ENCODE measurements at regions not wholly inside any gene's neighbourhood (a gene's known extent, or its start where the extent isn't known, plus 50 kb on each side); places are given as distances from the start of the nearest gene placed in this dataset.

DNA sequence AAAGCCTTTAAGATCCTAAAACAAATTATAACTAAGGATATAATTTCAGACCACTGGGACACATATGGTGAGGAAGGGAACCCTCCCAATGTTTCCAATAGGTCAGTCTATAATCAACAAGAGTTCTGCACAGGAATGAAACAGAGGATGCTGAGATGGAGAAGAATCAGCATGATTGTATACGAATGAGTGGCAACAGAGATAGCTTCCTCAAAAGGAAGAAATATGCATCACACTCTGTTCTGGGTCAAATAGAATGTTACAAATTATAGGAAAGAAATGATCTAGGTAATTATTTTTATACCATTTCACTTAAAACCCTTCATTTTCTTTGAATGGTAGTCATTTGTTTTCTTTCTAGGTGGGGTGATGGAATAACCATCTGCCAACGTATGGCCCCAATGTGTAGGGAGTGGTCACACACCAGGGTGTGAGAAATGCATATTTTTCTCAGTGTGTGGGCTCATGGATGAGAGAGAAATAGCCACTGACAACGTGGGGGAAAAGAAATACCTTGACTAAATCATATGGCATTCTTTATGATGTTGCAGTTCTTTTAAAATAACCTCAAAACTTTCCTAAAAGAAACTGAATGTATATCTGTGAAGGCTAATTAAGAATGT is 104.6 kb upstream of the IVNS1ABP start:
- no peak overlapping the region for H3K4me3 ChIP-seq
- ChIA-PET CTCF (interaction anchor here (0.7 kb wide), 1 partner anchor 16 kb away, joined by 3 read pairs; no protein-coding TSS in a partner anchor), POLR2A (no interaction called here)
- FAIRE-seq (no peak), DNase-seq (ENCODE audit: low read depth in 1 of 2, low spot score in 1 of 2) (no peak), ATAC-seq (no peak)
- 33% methylated on average over 3 of the region's 3 CpGs for WGBS (ENCODE audit: missing lambda C conversion rate)
- TF ChIP-seq, protein P1, sequence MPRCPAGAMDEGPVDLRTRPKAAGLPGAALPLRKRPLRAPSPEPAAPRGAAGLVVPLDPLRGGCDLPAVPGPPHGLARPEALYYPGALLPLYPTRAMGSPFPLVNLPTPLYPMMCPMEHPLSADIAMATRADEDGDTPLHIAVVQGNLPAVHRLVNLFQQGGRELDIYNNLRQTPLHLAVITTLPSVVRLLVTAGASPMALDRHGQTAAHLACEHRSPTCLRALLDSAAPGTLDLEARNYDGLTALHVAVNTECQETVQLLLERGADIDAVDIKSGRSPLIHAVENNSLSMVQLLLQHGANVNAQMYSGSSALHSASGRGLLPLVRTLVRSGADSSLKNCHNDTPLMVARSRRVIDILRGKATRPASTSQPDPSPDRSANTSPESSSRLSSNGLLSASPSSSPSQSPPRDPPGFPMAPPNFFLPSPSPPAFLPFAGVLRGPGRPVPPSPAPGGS (IDR thresholded peaks at IDR 0.05), result no peak
- no peak for TF ChIP-seq TFCP2L1 (CRISPR knock-in tag; IDR thresholded peaks at IDR 0.05)
- no peak for TF ChIP-seq NFE2L2 (conservative IDR thresholded peaks at IDR 0.05; ENCODE audit: low read length)
- TF ChIP-seq, protein P2, sequence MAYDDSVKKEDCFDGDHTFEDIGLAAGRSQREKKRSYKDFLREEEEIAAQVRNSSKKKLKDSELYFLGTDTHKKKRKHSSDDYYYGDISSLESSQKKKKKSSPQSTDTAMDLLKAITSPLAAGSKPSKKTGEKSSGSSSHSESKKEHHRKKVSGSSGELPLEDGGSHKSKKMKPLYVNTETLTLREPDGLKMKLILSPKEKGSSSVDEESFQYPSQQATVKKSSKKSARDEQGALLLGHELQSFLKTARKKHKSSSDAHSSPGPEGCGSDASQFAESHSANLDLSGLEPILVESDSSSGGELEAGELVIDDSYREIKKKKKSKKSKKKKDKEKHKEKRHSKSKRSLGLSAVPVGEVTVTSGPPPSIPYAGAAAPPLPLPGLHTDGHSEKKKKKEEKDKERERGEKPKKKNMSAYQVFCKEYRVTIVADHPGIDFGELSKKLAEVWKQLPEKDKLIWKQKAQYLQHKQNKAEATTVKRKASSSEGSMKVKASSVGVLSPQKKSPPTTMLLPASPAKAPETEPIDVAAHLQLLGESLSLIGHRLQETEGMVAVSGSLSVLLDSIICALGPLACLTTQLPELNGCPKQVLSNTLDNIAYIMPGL (CRISPR knock-in tag; IDR thresholded peaks at IDR 0.05; ENCODE audit: borderline replicate concordance), result no peak
- TF ChIP-seq, protein P3, sequence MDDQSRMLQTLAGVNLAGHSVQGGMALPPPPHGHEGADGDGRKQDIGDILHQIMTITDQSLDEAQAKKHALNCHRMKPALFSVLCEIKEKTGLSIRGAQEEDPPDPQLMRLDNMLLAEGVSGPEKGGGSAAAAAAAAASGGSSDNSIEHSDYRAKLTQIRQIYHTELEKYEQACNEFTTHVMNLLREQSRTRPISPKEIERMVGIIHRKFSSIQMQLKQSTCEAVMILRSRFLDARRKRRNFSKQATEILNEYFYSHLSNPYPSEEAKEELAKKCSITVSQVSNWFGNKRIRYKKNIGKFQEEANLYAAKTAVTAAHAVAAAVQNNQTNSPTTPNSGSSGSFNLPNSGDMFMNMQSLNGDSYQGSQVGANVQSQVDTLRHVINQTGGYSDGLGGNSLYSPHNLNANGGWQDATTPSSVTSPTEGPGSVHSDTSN (IDR thresholded peaks at IDR 0.05), result no peak
- TF ChIP-seq, protein P4, sequence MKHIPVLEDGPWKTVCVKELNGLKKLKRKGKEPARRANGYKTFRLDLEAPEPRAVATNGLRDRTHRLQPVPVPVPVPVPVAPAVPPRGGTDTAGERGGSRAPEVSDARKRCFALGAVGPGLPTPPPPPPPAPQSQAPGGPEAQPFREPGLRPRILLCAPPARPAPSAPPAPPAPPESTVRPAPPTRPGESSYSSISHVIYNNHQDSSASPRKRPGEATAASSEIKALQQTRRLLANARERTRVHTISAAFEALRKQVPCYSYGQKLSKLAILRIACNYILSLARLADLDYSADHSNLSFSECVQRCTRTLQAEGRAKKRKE (CRISPR knock-in tag; IDR thresholded peaks at IDR 0.05; ENCODE audit: low read depth), result no peak
- no peak for TF ChIP-seq CHD2 (IDR thresholded peaks at IDR 0.05; ENCODE audit: low read length, partially characterized antibody)
- no peak for TF ChIP-seq RARB (CRISPR knock-in tag; IDR thresholded peaks at IDR 0.05)
- no peak for TF ChIP-seq BHLHE40 (IDR thresholded peaks at IDR 0.05; ENCODE audit: low read depth, low read length)
- no peak for TF ChIP-seq EHMT2 (IDR thresholded peaks at IDR 0.05; ENCODE audit: low read depth)
- TF ChIP-seq, protein P5, sequence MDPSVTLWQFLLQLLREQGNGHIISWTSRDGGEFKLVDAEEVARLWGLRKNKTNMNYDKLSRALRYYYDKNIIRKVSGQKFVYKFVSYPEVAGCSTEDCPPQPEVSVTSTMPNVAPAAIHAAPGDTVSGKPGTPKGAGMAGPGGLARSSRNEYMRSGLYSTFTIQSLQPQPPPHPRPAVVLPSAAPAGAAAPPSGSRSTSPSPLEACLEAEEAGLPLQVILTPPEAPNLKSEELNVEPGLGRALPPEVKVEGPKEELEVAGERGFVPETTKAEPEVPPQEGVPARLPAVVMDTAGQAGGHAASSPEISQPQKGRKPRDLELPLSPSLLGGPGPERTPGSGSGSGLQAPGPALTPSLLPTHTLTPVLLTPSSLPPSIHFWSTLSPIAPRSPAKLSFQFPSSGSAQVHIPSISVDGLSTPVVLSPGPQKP (IDR thresholded peaks at IDR 0.05; ENCODE audit: low read depth, low read length), result no peak
- no peak for TF ChIP-seq RFX5 (IDR thresholded peaks at IDR 0.05)
- no peak for TF ChIP-seq HOXB13 (CRISPR knock-in tag; IDR thresholded peaks at IDR 0.05; ENCODE audit: low read depth)
- no peak for TF ChIP-seq HOXA7 (CRISPR knock-in tag; IDR thresholded peaks at IDR 0.05)
- TF ChIP-seq, protein P6, sequence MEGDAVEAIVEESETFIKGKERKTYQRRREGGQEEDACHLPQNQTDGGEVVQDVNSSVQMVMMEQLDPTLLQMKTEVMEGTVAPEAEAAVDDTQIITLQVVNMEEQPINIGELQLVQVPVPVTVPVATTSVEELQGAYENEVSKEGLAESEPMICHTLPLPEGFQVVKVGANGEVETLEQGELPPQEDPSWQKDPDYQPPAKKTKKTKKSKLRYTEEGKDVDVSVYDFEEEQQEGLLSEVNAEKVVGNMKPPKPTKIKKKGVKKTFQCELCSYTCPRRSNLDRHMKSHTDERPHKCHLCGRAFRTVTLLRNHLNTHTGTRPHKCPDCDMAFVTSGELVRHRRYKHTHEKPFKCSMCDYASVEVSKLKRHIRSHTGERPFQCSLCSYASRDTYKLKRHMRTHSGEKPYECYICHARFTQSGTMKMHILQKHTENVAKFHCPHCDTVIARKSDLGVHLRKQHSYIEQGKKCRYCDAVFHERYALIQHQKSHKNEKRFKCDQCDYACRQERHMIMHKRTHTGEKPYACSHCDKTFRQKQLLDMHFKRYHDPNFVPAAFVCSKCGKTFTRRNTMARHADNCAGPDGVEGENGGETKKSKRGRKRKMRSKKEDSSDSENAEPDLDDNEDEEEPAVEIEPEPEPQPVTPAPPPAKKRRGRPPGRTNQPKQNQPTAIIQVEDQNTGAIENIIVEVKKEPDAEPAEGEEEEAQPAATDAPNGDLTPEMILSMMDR (IDR thresholded peaks at IDR 0.05), result no peak
- TF ChIP-seq CBX2 (IDR thresholded peaks at IDR 0.05; ENCODE audit: borderline replicate concordance, low read depth), result no peak
- no peaks in the 10 kb centered on the region for H3K9me3 ChIP-seq
- H3K27ac ChIP-seq, result no peak overlapping the region
- no peaks in the 10 kb centered on the region for H3K4me1 ChIP-seq
- no peak overlapping the region for H3K4me2 ChIP-seq

DNA sequence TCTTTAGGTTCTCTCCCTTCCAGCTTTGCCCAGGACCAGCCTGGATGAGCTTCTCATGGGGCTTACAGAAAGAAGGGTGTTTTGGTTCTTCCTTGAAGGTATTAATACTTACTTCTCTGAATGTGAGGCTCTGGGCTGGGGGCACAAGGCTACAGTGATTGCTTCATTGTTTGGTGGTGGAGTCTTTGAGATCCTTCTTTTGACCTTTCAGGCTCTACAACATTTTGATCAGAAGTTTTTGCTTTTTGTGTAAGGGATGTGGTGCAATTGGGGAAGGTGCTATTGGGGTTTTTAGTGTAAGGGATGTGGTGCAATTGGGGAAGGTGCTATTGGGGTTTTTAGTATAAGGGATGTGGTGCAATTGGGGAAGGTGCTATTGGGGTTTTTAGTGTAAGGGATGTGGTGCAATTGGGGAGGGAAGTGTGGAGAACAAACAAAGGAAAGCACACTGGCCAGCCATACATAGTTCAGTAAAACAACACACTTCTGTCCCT is 103.6 kb upstream of the IVNS1ABP start:
- H3K4me3 ChIP-seq, result no peak overlapping the region
- CTCF ChIA-PET, result no interaction called here
- no peaks in the 10 kb centered on the region for H3K9me3 ChIP-seq
- H3K4me2 ChIP-seq, result no peak overlapping the region
- POLR2A ChIA-PET, result no interaction called here
- DNase-seq (ENCODE audit: low read depth in 1 of 2, low spot score in 1 of 2) (no peak), FAIRE-seq (no peak), ATAC-seq (no peak)
- H3K27ac ChIP-seq, result no peak overlapping the region
- no peak for TF ChIP-seq ZC3H11A (IDR thresholded peaks at IDR 0.05)
- TF ChIP-seq NPAS2 (CRISPR knock-in tag; IDR thresholded peaks at IDR 0.05; ENCODE audit: borderline replicate concordance), result no peak
- no peak for TF ChIP-seq CEBPB (IDR thresholded peaks at IDR 0.05)
- no peak for TF ChIP-seq FOSB (CRISPR knock-in tag; IDR thresholded peaks at IDR 0.05)
- no peak for TF ChIP-seq CBX8 (IDR thresholded peaks at IDR 0.05)
- no peak for TF ChIP-seq NFE2L2 (conservative IDR thresholded peaks at IDR 0.05; ENCODE audit: low read length)
- TF ChIP-seq, protein P7, sequence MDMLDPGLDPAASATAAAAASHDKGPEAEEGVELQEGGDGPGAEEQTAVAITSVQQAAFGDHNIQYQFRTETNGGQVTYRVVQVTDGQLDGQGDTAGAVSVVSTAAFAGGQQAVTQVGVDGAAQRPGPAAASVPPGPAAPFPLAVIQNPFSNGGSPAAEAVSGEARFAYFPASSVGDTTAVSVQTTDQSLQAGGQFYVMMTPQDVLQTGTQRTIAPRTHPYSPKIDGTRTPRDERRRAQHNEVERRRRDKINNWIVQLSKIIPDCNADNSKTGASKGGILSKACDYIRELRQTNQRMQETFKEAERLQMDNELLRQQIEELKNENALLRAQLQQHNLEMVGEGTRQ (IDR thresholded peaks at IDR 0.05), result no peak
- TF ChIP-seq MAZ (IDR thresholded peaks at IDR 0.05; ENCODE audit: borderline replicate concordance, low read depth, low read length), result no peak
- TF ChIP-seq RNF2 (IDR thresholded peaks at IDR 0.05; ENCODE audit: borderline replicate concordance, low read depth), result no peak
- TF ChIP-seq PHF8 (IDR thresholded peaks at IDR 0.05; ENCODE audit: borderline replicate concordance, low read depth), result no peak
- no peak for TF ChIP-seq FOSL2 (IDR thresholded peaks at IDR 0.05)
- TF ChIP-seq FOSL2 (CRISPR knock-in tag; IDR thresholded peaks at IDR 0.05), result no peak
- TF ChIP-seq CHD4 (IDR thresholded peaks at IDR 0.05; ENCODE audit: borderline replicate concordance), result no peak
- TF ChIP-seq ESRRA (IDR thresholded peaks at IDR 0.05; ENCODE audit: borderline replicate concordance, low read length), result no peak
- TF ChIP-seq KDM1A (IDR thresholded peaks at IDR 0.05; ENCODE audit: low read depth), result no peak
- no peaks in the 10 kb centered on the region for H3K4me1 ChIP-seq
